ENCODE measurements at regions not wholly inside any gene's neighbourhood (a gene's known extent, or its start where the extent isn't known, plus 50 kb on each side); places are given as distances from the start of the nearest gene placed in this dataset.

DNA sequence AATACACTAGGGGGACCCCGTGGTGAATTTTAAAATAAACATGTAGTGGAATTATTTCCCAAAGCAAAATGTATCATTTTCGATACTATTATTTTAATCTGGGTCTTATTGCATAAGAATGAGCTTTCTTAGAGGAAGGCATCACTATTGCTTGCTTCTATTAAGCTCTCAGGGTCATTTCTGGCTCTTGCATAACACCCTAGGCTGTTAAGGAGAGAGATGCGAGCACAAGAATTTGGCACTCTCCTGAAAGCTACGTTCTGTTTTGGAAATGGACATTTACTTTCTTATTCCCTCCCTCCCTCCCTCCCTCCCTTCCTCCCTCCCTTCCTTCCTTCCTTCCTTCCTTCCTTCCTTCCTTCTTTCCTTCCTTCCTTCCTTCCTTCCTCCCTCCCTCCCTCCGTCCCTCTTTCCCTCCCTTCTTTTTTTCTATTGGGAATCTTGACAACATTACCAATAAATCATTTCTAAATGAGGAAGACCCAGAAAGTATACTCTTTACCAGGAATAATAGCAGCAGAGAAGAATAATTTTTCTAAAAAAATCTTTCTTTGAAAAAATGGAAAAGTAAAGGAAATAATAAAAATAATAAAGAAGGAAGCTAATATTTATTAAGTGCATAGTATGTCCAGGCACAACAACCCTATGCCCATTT, 83.6 kb upstream of the BDNF start:
- peaks cover 2% of the 10 kb centered on the region for H3K9me3 ChIP-seq (ENCODE audit: control insufficient read depth, low read length)
- H3K27me3 ChIP-seq (ENCODE audit: control insufficient read depth in 1 of 2, insufficient read depth in 2 of 2, low read length in 1 of 2), result no peaks in the 10 kb centered on the region
- H3K4me1 ChIP-seq (ENCODE audit: control insufficient read depth in 1 of 2, insufficient read depth in 2 of 2, low read length in 2 of 2), result no peaks in the 10 kb centered on the region
- H3K27ac ChIP-seq (ENCODE audit: low read depth in 1 of 2, low read length in 2 of 2), result no peak overlapping the region
- no peak overlapping the region for H3K4me3 ChIP-seq (ENCODE audit: low read length in 2 of 2)
- intact Hi-C loops (cut with DNase I), result no loop called here
- ATAC-seq (ENCODE audit: low FRiP score), result no peak
- WGBS, 2 donors, result 66 to 67% methylated on average over 4 to 5 of the region's 5 CpGs
- DNase-seq, result no peak
- H3K36me3 ChIP-seq (ENCODE audit: control insufficient read depth in 1 of 2, insufficient read depth in 2 of 2, low read length in 1 of 2), result no peaks in the 10 kb centered on the region

DNA sequence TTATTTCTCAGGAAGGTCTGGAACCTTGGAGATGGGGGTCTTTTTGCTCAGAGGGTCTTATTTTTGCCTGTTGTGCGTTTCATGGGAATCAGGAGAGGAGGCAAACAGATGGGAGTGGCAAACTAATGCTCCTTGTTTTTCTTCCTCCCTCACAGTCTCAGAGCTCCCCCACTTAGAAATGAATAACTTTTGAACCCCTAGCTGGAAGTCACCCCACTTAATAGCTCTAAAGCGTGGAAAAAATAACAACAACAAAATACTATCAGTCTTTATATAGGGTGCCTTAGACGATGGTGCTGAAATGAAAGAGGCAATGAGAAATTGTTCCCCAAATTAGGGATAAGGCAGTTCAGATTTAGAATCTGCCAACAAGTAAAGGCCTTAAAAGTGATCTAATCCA, 76.8 kb upstream of the BDNF start:
- intact Hi-C loops (cut with DNase I), result no loop called here
- H3K27me3 ChIP-seq (ENCODE audit: control insufficient read depth in 1 of 2, insufficient read depth in 2 of 2, low read length in 1 of 2), result no peaks in the 10 kb centered on the region
- 38 to 42% methylated on average over 3 of the region's 3 CpGs for WGBS, 2 donors

DNA sequence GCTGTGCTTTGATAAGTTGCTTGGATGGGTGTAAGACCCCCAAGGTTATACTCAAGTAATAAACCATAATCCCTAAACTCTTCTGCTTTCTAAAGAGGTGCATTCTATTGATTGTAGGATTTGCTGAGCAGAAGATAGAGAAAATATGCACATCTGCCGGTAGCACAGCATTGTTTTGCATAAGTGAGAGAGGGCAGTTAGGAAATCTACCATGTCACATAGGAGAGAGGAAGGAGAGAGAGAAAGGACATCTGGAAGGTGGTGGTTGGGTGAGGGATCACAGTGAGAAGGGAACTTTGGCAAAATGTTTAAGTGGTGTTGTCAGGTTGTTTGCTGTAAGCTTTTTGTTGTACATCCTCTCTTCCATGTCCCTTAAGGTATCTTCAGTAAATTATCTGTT, 73.6 kb upstream of the BDNF start:
- Histone ChIP-seq H3K4me3 (ENCODE audit: low read length in 2 of 2) (no peak overlapping the region), H3K36me3 (ENCODE audit: control insufficient read depth in 1 of 2, insufficient read depth in 2 of 2, low read length in 1 of 2) (no peaks in the 10 kb centered on the region), H3K4me1 (ENCODE audit: control insufficient read depth in 1 of 2, insufficient read depth in 2 of 2, low read length in 2 of 2) (no peaks in the 10 kb centered on the region), H3K9me3 (ENCODE audit: control insufficient read depth, low read length) (no peaks in the 10 kb centered on the region), H3K27ac (ENCODE audit: low read depth in 1 of 2, low read length in 2 of 2) (no peak overlapping the region), H3K27me3 (ENCODE audit: control insufficient read depth in 1 of 2, insufficient read depth in 2 of 2, low read length in 1 of 2) (no peaks in the 10 kb centered on the region)
- no peak for ATAC-seq (ENCODE audit: low FRiP score)
- no peak for DNase-seq
- intact Hi-C loops (cut with DNase I), result no loop called here
- 74 to 78% methylated on average over 1 of the region's 1 CpG for WGBS, 2 donors

More for the DNA sequence above, 76.8 kb upstream of the BDNF start:
- ATAC-seq (ENCODE audit: low FRiP score) (no peak), DNase-seq (no peak)
- H3K9me3 ChIP-seq (ENCODE audit: control insufficient read depth, low read length), result no peaks in the 10 kb centered on the region
- H3K27ac ChIP-seq (ENCODE audit: low read depth in 1 of 2, low read length in 2 of 2), result no peak overlapping the region
- H3K4me1 ChIP-seq (ENCODE audit: control insufficient read depth in 1 of 2, insufficient read depth in 2 of 2, low read length in 2 of 2), result no peaks in the 10 kb centered on the region
- no peaks in the 10 kb centered on the region for H3K36me3 ChIP-seq (ENCODE audit: control insufficient read depth in 1 of 2, insufficient read depth in 2 of 2, low read length in 1 of 2)
- no peak overlapping the region for H3K4me3 ChIP-seq (ENCODE audit: low read length in 2 of 2)

DNA sequence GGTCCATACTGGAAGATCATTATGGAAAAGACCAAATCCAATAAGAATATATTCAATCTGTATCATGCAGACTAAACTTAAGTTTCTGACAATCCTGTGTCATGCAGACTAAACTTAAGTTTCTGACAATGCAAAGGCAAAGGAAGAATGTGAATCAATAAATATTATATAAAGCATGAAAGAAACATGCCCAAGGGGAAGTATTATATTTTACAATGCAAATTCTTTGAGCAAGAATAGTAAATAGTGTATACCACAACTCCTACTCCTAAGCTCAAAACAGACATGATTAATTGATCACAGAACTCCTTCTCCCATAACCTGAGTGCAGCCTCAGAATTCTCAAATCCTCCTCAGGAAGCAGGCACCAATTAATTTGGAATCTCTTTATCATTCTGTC, 71.3 kb upstream of the BDNF start:
- no peaks in the 10 kb centered on the region for H3K27me3 ChIP-seq (ENCODE audit: control insufficient read depth in 1 of 2, insufficient read depth in 2 of 2, low read length in 1 of 2)
- no peak for DNase-seq
- H3K27ac ChIP-seq (ENCODE audit: low read depth in 1 of 2, low read length in 2 of 2), result no peak overlapping the region
- no peaks in the 10 kb centered on the region for H3K4me1 ChIP-seq (ENCODE audit: control insufficient read depth in 1 of 2, insufficient read depth in 2 of 2, low read length in 2 of 2)
- H3K36me3 ChIP-seq (ENCODE audit: control insufficient read depth in 1 of 2, insufficient read depth in 2 of 2, low read length in 1 of 2), result no peaks in the 10 kb centered on the region
- peaks cover 1% of the 10 kb centered on the region for H3K9me3 ChIP-seq (ENCODE audit: control insufficient read depth, low read length)
- ATAC-seq (ENCODE audit: low FRiP score), result no peak
- intact Hi-C loops (cut with DNase I), result no loop called here
- no peak overlapping the region for H3K4me3 ChIP-seq (ENCODE audit: low read length in 2 of 2)

DNA sequence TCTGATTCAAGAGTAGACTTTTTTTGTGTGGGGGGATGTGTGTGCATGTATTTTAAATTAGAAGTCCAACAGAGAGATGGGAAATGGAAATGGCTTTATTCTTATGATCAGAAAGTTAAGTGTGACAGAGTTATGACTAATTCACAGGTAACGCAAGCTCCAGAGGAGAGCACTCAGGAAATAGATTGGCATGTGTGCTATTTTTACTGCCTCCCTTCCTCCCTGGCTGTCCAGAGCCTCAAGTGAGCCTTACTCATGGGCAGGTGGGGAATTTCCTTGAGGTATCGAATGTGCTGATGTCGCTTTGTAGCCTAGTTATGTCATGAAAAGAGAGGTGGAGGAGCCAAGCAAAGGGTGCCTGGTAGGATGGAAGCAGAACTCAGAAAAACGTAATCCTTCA, 70.3 kb upstream of the BDNF start:
- H3K27me3 ChIP-seq (ENCODE audit: control insufficient read depth in 1 of 2, insufficient read depth in 2 of 2, low read length in 1 of 2), result no peaks in the 10 kb centered on the region
- no peak overlapping the region for H3K4me3 ChIP-seq (ENCODE audit: low read length in 2 of 2)
- no peaks in the 10 kb centered on the region for H3K36me3 ChIP-seq (ENCODE audit: control insufficient read depth in 1 of 2, insufficient read depth in 2 of 2, low read length in 1 of 2)
- H3K4me1 ChIP-seq (ENCODE audit: control insufficient read depth in 1 of 2, insufficient read depth in 2 of 2, low read length in 2 of 2), result no peaks in the 10 kb centered on the region
- ATAC-seq (ENCODE audit: low FRiP score) (no peak), DNase-seq (no peak)
- H3K9me3 ChIP-seq (ENCODE audit: control insufficient read depth, low read length), result peaks cover 1% of the 10 kb centered on the region
- 83 to 85% methylated on average over 4 of the region's 4 CpGs for WGBS, 2 donors
- no peak overlapping the region for H3K27ac ChIP-seq (ENCODE audit: low read depth in 1 of 2, low read length in 2 of 2)
- intact Hi-C loops (cut with DNase I), result no loop called here

DNA sequence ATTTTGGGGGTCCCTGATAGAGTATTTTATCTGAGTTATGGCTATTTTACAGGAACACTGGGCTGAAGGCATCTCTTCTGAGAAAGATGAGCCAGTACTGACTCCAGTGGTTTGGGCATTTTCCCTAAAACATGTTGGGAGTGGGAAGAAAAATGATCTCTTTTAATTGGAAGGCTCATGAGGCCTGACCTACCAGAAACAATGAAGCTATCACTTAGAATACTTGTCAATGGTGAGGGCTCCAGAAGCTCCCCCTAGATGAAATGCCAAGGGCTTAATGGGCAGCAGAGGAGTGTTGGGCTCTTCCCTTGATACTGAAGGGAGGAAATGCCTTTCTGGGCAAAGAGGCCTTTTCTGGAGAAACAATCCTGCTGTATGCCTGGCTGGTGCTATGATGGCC, 63.5 kb upstream of the BDNF start:
- ATAC-seq (ENCODE audit: low FRiP score) (no peak), DNase-seq (no peak)
- peaks cover 1% of the 10 kb centered on the region for H3K9me3 ChIP-seq (ENCODE audit: control insufficient read depth, low read length)
- no peak overlapping the region for H3K4me3 ChIP-seq (ENCODE audit: low read length in 2 of 2)
- H3K27me3 ChIP-seq (ENCODE audit: control insufficient read depth in 1 of 2, insufficient read depth in 2 of 2, low read length in 1 of 2), result no peaks in the 10 kb centered on the region
- H3K4me1 ChIP-seq (ENCODE audit: control insufficient read depth in 1 of 2, insufficient read depth in 2 of 2, low read length in 2 of 2), result no peaks in the 10 kb centered on the region
- no peak overlapping the region for H3K27ac ChIP-seq (ENCODE audit: low read depth in 1 of 2, low read length in 2 of 2)
- intact Hi-C loops (cut with DNase I), result no loop called here
- no peaks in the 10 kb centered on the region for H3K36me3 ChIP-seq (ENCODE audit: control insufficient read depth in 1 of 2, insufficient read depth in 2 of 2, low read length in 1 of 2)

DNA sequence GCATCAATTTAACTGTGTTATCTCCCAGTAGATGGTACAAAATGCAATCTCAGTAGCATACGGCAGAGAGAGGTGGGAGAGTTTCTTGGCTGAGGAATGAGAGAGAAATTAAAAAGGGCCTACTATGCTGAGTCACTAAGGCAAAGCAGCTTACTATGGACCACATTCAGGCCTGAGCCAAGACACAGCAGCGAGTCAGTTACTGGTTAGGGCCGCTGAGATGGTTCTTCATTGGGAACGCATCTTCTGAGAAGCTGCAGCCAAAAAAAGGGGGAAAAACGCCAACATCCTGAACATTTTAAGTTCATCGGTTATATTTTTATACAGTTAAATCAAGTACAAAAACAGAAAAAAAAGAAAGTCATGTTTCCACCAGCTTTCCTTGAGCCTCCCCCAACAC, 61.1 kb upstream of the BDNF start:
- Histone ChIP-seq H3K36me3 (ENCODE audit: control insufficient read depth in 1 of 2, insufficient read depth in 2 of 2, low read length in 1 of 2) (no peaks in the 10 kb centered on the region), H3K27me3 (ENCODE audit: control insufficient read depth in 1 of 2, insufficient read depth in 2 of 2, low read length in 1 of 2) (no peaks in the 10 kb centered on the region), H3K9me3 (ENCODE audit: control insufficient read depth, low read length) (no peaks in the 10 kb centered on the region), H3K27ac (ENCODE audit: low read depth in 1 of 2, low read length in 2 of 2) (no peak overlapping the region), H3K4me1 (ENCODE audit: control insufficient read depth in 1 of 2, insufficient read depth in 2 of 2, low read length in 2 of 2) (no peaks in the 10 kb centered on the region), H3K4me3 (ENCODE audit: low read length in 2 of 2) (no peak overlapping the region)
- DNase-seq (no peak), ATAC-seq (ENCODE audit: low FRiP score) (no peak)
- 72 to 81% methylated on average over 6 of the region's 6 CpGs for WGBS, 2 donors
- intact Hi-C loops (cut with DNase I), result no loop called here

DNA sequence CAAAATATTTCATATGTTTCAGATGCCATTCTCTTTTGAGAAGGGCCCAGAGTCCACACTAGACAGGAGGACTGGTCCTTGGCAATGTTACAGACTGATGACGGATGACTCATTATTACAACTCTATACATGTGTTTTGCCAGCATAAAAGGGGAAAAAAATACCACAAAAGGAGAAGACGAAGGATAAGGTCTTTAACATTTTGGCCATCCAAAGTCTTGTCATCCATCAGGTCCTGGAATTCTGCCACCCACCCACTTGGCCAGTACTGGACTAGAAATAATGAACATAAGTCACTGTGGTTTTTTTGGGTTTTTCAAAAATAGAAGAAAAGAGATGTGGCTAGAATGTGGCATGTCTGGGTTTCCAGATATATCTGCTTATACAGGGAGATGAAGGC, 57.7 kb upstream of the BDNF start:
- Histone ChIP-seq H3K4me1 (ENCODE audit: control insufficient read depth in 1 of 2, insufficient read depth in 2 of 2, low read length in 2 of 2) (no peaks in the 10 kb centered on the region), H3K36me3 (ENCODE audit: control insufficient read depth in 1 of 2, insufficient read depth in 2 of 2, low read length in 1 of 2) (no peaks in the 10 kb centered on the region), H3K4me3 (ENCODE audit: low read length in 2 of 2) (no peak overlapping the region), H3K27me3 (ENCODE audit: control insufficient read depth in 1 of 2, insufficient read depth in 2 of 2, low read length in 1 of 2) (no peaks in the 10 kb centered on the region), H3K27ac (ENCODE audit: low read depth in 1 of 2, low read length in 2 of 2) (no peak overlapping the region), H3K9me3 (ENCODE audit: control insufficient read depth, low read length) (no peaks in the 10 kb centered on the region)
- ATAC-seq (ENCODE audit: low FRiP score) (no peak), DNase-seq (peak in 1 of 2 donors; percentile 51)
- 2 to 12% methylated on average over 2 of the region's 2 CpGs for WGBS, 2 donors
- intact Hi-C loops (cut with DNase I), result no loop called here

DNA sequence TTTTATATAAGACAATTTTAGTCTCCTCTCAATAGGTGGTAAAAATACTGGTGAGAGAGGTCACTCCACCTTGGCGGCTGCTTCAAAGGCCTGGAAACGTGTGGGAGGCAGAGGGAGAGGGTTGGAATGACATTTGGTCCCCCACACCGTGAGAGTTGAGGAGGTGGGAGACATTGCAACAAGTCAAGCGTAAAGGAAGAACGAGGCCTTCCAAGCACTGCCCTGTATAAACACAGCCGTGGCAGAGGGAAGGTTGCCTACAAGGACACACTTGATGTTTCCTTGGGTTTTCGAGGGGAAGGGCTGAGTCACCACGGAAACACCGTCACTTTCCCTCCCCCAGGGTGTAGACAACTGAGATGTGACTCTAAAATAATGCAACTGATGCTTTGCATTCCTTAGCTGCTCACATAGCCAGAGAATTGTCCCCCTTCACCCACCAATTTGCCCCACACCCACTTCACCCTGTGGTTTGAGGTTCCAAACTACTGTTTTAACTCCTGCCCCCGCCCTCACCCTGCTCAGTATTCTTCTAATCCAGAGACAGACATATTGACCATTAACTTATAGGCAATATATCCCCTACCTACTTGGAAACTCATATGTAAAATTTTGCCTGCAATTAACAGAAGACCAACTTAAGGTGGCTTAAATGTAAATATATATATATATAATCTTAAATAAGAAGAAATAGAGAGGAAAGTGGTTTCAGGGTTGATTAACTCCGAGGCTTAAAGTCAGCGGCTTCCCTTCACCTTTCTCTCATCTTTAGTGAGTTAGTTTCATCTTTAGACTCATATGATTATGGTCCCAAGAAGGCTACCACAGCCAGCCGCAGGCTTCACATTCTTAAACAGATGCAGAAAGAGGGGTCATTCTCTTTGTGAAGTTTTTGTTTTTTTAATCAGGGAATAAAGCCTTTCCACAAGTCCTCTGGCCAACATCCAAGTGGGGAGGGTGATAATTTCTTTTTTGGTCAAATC, 54.1 kb upstream of the BDNF start:
- Histone ChIP-seq H3K4me1 (ENCODE audit: control insufficient read depth in 1 of 2, insufficient read depth in 2 of 2, low read length in 2 of 2) (peaks cover 0 to 2% of the 10 kb centered on the region in 2 donors), H3K9me3 (ENCODE audit: control insufficient read depth, low read length) (no peaks in the 10 kb centered on the region), H3K27ac (ENCODE audit: low read depth in 1 of 2, low read length in 2 of 2) (no peak overlapping the region), H3K4me3 (ENCODE audit: low read length in 2 of 2) (no peak overlapping the region), H3K36me3 (ENCODE audit: control insufficient read depth in 1 of 2, insufficient read depth in 2 of 2, low read length in 1 of 2) (no peaks in the 10 kb centered on the region), H3K27me3 (ENCODE audit: control insufficient read depth in 1 of 2, insufficient read depth in 2 of 2, low read length in 1 of 2) (peaks cover 0 to 1% of the 10 kb centered on the region in 2 donors)
- DNase-seq (no peak), ATAC-seq (ENCODE audit: low FRiP score) (no peak)
- intact Hi-C loops (cut with DNase I), result no loop called here
- 45 to 53% methylated on average over 13 of the region's 13 CpGs for WGBS, 2 donors
